ENCODE measurements at regions not wholly inside any gene's neighbourhood (a gene's known extent, or its start where the extent isn't known, plus 50 kb on each side); places are given as distances from the start of the nearest gene placed in this dataset.

- ATAC-seq: no peak
- H3K36me3 Mint-ChIP-seq: no peaks in the 10 kb centered on the region
- no peak for DNase-seq
- H3K27me3 Mint-ChIP-seq: no peaks in the 10 kb centered on the region
- CTCF ChIA-PET: no interaction called here
- no peaks in the 10 kb centered on the region for H3K4me1 Mint-ChIP-seq
- no peak overlapping the region for H3K27ac Mint-ChIP-seq
- H3K9me3 Mint-ChIP-seq (ENCODE audit: low read depth): peaks cover 9% of the 10 kb centered on the region
- no peak overlapping the region for H3K4me3 Mint-ChIP-seq
These were observed 562.8 kb downstream of the TMEM182 start for GRCh38 chr2:103324671-103325070.

DNA sequence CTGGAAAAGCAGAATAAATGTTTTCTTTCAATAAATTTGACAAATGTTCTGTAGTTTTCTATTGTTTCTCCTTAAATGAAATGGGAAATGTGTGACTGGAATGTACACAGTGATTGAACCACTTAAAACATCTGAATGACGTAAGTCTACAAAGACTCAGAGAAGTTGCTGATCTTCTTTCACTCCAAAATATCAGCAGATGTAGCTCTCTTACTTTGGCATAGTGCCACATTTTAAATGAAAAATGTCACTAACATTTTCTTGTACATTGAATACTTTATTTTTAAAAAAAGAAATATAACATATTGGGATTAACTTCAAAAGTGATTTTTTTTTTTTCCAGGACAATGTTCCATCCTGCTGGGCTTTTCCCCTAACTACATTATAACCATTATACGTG is 565.6 kb downstream of the TMEM182 start:
- Mint-ChIP-seq H3K27me3 (no peaks in the 10 kb centered on the region), H3K4me3 (no peak overlapping the region)
- no peak for DNase-seq

DNA sequence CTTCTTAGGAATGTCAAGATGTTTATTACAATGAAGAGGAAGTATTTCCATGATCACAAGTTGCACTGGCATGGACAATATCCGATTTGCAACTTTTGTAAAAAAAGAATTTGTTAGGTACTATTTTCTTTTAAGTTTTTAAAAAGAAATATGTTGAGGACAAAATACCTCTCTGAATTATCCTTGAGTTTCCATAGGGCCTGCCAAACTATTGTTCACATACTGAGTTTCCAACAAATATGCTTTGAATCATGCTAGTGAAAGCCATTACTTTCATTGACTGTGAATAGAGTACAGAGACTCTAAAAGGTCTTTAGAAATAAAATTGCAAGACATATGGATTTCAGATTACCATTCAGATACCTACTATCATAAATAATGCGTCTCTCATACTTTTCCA is 566.1 kb downstream of the TMEM182 start:
- no peak overlapping the region for H3K27ac Mint-ChIP-seq
- no peak for ATAC-seq
- peaks cover 6% of the 10 kb centered on the region for H3K9me3 Mint-ChIP-seq (ENCODE audit: low read depth)
- H3K4me3 Mint-ChIP-seq: no peak overlapping the region
- no peaks in the 10 kb centered on the region for H3K36me3 Mint-ChIP-seq
- no peaks in the 10 kb centered on the region for H3K4me1 Mint-ChIP-seq
- no peaks in the 10 kb centered on the region for H3K27me3 Mint-ChIP-seq
- no peak for DNase-seq
- CTCF ChIA-PET: no interaction called here

More for the DNA sequence above, 565.6 kb downstream of the TMEM182 start:
- Mint-ChIP-seq H3K27ac (no peak overlapping the region), H3K4me1 (no peaks in the 10 kb centered on the region), H3K9me3 (ENCODE audit: low read depth) (peaks cover 6% of the 10 kb centered on the region), H3K36me3 (no peaks in the 10 kb centered on the region)
- ATAC-seq: no peak
- CTCF ChIA-PET: no interaction called here

GRCh38 chr2:103335403-103335802 is 573.6 kb downstream of the TMEM182 start:
- DNase-seq (no peak), ATAC-seq (no peak)
- Mint-ChIP-seq H3K27ac (no peak overlapping the region), H3K9me3 (ENCODE audit: low read depth) (peaks cover 3% of the 10 kb centered on the region), H3K4me3 (no peak overlapping the region), H3K4me1 (no peaks in the 10 kb centered on the region), H3K36me3 (no peaks in the 10 kb centered on the region), H3K27me3 (no peaks in the 10 kb centered on the region)
- CTCF ChIA-PET: no interaction called here

DNA sequence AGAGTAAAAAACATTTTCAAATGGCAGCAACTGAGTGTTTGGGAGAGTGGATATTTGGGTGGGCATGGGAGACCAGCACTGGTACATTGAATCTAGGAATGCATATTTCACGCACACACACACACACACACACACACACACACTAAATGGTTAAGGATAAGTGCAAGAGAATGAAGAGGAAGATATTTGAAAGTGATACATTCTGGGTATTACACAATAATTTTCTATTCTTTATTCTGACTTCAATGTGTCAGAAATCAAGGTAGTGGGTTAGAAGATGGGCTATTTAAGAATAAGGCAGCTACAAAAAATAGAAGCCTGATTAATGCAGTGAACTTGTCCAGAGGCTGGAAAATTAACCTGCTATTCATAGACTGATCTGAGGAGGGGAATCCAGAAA is 577.0 kb downstream of the TMEM182 start:
- DNase-seq: no peak
- Mint-ChIP-seq H3K27me3 (no peaks in the 10 kb centered on the region), H3K36me3 (no peaks in the 10 kb centered on the region), H3K4me3 (no peak overlapping the region), H3K27ac (no peak overlapping the region), H3K9me3 (ENCODE audit: low read depth) (peaks cover 7% of the 10 kb centered on the region), H3K4me1 (no peaks in the 10 kb centered on the region)
- no peak for ATAC-seq
- CTCF ChIA-PET: no interaction called here

DNA sequence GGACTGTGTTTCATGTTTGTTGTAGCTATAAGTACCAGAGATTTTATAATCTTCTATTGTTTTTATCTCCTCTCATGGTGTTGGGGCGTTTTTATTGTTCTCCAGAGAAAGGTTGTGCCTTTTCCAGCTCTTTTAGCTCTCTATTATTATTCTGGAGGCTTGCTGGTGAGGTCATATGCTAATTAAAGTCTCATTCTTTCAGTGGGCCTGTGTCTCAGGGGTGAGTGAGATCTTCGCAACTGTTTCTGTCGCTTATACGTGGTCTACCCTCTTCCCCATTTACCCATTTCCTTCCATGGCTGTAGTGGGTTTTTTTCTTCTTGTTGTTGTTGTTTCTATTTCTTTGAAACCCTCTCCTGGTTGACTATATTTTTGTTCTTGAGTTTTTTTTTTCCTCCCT is 584.9 kb downstream of the TMEM182 start:
- H3K36me3 Mint-ChIP-seq: no peaks in the 10 kb centered on the region
- no peaks in the 10 kb centered on the region for H3K27me3 Mint-ChIP-seq
- ATAC-seq (no peak), DNase-seq (no peak)
- no peaks in the 10 kb centered on the region for H3K4me1 Mint-ChIP-seq
- H3K4me3 Mint-ChIP-seq: no peak overlapping the region
- no peak overlapping the region for H3K27ac Mint-ChIP-seq
- peaks cover 6% of the 10 kb centered on the region for H3K9me3 Mint-ChIP-seq (ENCODE audit: low read depth)
- CTCF ChIA-PET: no interaction called here

DNA sequence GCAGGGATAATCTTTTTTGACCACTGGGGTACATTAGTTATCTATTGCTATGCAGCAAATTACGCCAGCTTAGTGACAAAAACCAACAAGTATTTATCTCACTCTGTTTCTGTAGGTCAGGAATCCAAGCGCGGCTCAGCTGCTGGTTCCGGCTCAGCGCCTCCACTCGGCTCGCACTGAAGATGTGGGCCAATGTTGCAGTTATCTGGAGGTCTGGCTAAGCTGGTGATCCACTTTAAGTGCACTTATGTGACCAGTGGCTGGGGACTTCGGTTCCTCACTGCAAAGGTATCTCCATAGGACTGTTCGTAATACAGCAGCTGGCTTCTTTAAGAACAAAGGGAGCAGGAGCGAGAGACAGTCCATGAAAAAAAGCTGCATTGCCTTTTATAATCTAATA is 591.9 kb downstream of the TMEM182 start:
- CTCF ChIA-PET: no interaction called here
- Mint-ChIP-seq H3K9me3 (ENCODE audit: low read depth) (peaks cover 4% of the 10 kb centered on the region), H3K27ac (no peak overlapping the region), H3K36me3 (no peaks in the 10 kb centered on the region), H3K27me3 (no peaks in the 10 kb centered on the region), H3K4me3 (no peak overlapping the region), H3K4me1 (no peaks in the 10 kb centered on the region)
- DNase-seq (no peak), ATAC-seq (no peak)

GRCh38 chr2:103355287-103355686 is 593.5 kb downstream of the TMEM182 start:
- no peak overlapping the region for H3K4me3 Mint-ChIP-seq
- DNase-seq: no peak
- H3K27ac Mint-ChIP-seq: no peak overlapping the region
- peaks cover 2% of the 10 kb centered on the region for H3K9me3 Mint-ChIP-seq (ENCODE audit: low read depth)
- H3K4me1 Mint-ChIP-seq: no peaks in the 10 kb centered on the region
- CTCF ChIA-PET: no interaction called here
- H3K27me3 Mint-ChIP-seq: no peaks in the 10 kb centered on the region
- ATAC-seq: no peak
- no peaks in the 10 kb centered on the region for H3K36me3 Mint-ChIP-seq

- no peak for ATAC-seq
- H3K4me3 Mint-ChIP-seq: no peak overlapping the region
- CTCF ChIA-PET: no interaction called here
These were observed 599.9 kb downstream of the TMEM182 start for GRCh38 chr2:103361712-103362111.

GRCh38 chr2:103363639-103364038 is 601.8 kb downstream of the TMEM182 start:
- DNase-seq: no peak
- H3K36me3 Mint-ChIP-seq: no peaks in the 10 kb centered on the region
- H3K4me3 Mint-ChIP-seq: no peak overlapping the region
- H3K27ac Mint-ChIP-seq: no peak overlapping the region
- ATAC-seq: no peak
- no peaks in the 10 kb centered on the region for H3K9me3 Mint-ChIP-seq (ENCODE audit: low read depth)
- no peaks in the 10 kb centered on the region for H3K4me1 Mint-ChIP-seq
- CTCF ChIA-PET: no interaction called here
- no peaks in the 10 kb centered on the region for H3K27me3 Mint-ChIP-seq

More at GRCh38 chr2:103361712-103362111, 599.9 kb downstream of the TMEM182 start:
- Mint-ChIP-seq H3K27me3 (no peaks in the 10 kb centered on the region), H3K27ac (no peak overlapping the region), H3K9me3 (ENCODE audit: low read depth) (no peaks in the 10 kb centered on the region), H3K4me1 (no peaks in the 10 kb centered on the region), H3K36me3 (no peaks in the 10 kb centered on the region)
- DNase-seq: no peak

DNA sequence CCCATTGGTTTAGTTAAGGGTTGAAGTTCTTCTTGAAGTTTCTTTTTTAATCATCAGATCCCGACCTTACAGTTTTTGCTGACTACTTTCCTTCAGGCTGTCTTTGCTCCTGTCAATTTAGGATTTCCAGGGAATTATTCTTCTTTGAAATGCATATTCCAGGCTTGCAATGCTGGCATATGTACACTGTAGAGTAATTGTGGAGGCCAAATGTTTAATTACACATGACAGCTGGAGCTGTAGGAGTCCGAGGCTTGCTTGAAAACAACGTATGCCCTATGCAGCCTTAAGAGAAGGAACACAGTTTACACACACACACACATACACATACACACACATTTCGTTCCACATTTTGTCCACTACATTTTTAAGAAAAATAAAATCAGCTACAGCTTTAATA is 602.3 kb downstream of the TMEM182 start:
- Mint-ChIP-seq H3K27me3 (no peaks in the 10 kb centered on the region), H3K36me3 (no peaks in the 10 kb centered on the region), H3K4me3 (no peak overlapping the region), H3K27ac (no peak overlapping the region), H3K4me1 (no peaks in the 10 kb centered on the region), H3K9me3 (ENCODE audit: low read depth) (no peaks in the 10 kb centered on the region)
- ATAC-seq: no peak
- CTCF ChIA-PET: no interaction called here
- no peak for DNase-seq

GRCh38 chr2:103365071-103365470 is 603.2 kb downstream of the TMEM182 start:
- Mint-ChIP-seq H3K27ac (no peak overlapping the region), H3K4me3 (no peak overlapping the region)

GRCh38 chr2:103367877-103368276 is 606.0 kb downstream of the TMEM182 start:
- ATAC-seq: no peak
- CTCF ChIA-PET: no interaction called here
- no peak overlapping the region for H3K27ac Mint-ChIP-seq
- H3K4me3 Mint-ChIP-seq: no peak overlapping the region
- H3K27me3 Mint-ChIP-seq: no peaks in the 10 kb centered on the region
- H3K4me1 Mint-ChIP-seq: no peaks in the 10 kb centered on the region
- no peak for DNase-seq
- no peaks in the 10 kb centered on the region for H3K36me3 Mint-ChIP-seq
- peaks cover 2% of the 10 kb centered on the region for H3K9me3 Mint-ChIP-seq (ENCODE audit: low read depth)

More at GRCh38 chr2:103365071-103365470, 603.2 kb downstream of the TMEM182 start:
- Mint-ChIP-seq H3K27me3 (no peaks in the 10 kb centered on the region), H3K36me3 (no peaks in the 10 kb centered on the region), H3K4me1 (no peaks in the 10 kb centered on the region), H3K9me3 (ENCODE audit: low read depth) (no peaks in the 10 kb centered on the region)
- DNase-seq: no peak
- ATAC-seq: no peak
- CTCF ChIA-PET: no interaction called here

- ATAC-seq (no peak), DNase-seq (no peak)
- Mint-ChIP-seq H3K9me3 (ENCODE audit: low read depth) (peaks cover 5% of the 10 kb centered on the region), H3K27me3 (no peaks in the 10 kb centered on the region), H3K4me3 (no peak overlapping the region), H3K4me1 (no peaks in the 10 kb centered on the region), H3K36me3 (no peaks in the 10 kb centered on the region), H3K27ac (no peak overlapping the region)
- CTCF ChIA-PET: no interaction called here
These were observed 621.7 kb downstream of the TMEM182 start for GRCh38 chr2:103383541-103383940.

GRCh38 chr2:103386872-103387271 is 625.0 kb downstream of the TMEM182 start:
- DNase-seq (no peak), ATAC-seq (no peak)
- no peaks in the 10 kb centered on the region for H3K36me3 Mint-ChIP-seq
- H3K9me3 Mint-ChIP-seq (ENCODE audit: low read depth): peaks cover 5% of the 10 kb centered on the region
- CTCF ChIA-PET: no interaction called here
- no peak overlapping the region for H3K27ac Mint-ChIP-seq
- H3K4me3 Mint-ChIP-seq: no peak overlapping the region
- no peaks in the 10 kb centered on the region for H3K27me3 Mint-ChIP-seq
- no peaks in the 10 kb centered on the region for H3K4me1 Mint-ChIP-seq
